ENCODE measurements at regions not wholly inside any gene's neighbourhood (a gene's known extent, or its start where the extent isn't known, plus 50 kb on each side); places are given as distances from the start of the nearest gene placed in this dataset.

DNA sequence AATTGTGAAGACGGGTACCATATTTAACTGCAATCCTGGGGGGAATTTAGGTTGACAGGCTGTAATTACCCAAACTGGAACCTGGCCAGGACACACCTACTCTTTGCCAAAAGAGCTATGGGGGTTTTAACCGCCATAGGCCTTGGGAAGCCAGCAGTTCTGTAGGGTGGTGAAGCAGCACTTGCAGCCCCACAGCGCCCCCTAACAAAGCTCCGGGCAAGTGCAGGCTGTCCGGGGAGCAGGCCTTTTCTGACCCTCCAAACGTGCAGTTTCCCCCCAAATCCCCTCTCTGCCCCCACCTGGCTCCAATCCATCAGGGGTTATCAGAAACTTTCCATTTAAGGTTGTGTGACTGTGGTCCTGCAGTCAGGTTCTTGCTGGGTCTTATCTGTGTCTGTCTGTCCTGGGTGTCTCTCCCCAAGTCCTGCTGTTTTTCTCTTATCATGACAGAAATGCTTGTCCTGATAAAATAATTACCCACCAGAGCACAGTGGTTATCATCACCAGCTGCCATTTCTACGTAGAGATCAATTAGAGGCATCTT lies 350.9 kb downstream of the MID1IP1 start:
- TF ChIP-seq YY1 (IDR thresholded peaks at IDR 0.05; ENCODE audit: insufficient read depth, insufficient read length), result no peak
- TF ChIP-seq ZNF274 (IDR thresholded peaks at IDR 0.05; ENCODE audit: low read depth, low read length), result no peak

Data from NT2/D1 (cell line).